ENCODE measurements at regions not wholly inside any gene's neighbourhood (a gene's known extent, or its start where the extent isn't known, plus 50 kb on each side); places are given as distances from the start of the nearest gene placed in this dataset.

GRCh38 chr7:52959336-52959735 lies 76.1 kb upstream of the POM121L12 start:
- intact Hi-C loops (cut with DNase I), result no loop called here
- Histone ChIP-seq H3K27ac (no peak overlapping the region), H3K4me1 (no peaks in the 10 kb centered on the region), H3K4me3 (no peak overlapping the region), H3K27me3 (no peaks in the 10 kb centered on the region), H3K9me3 (no peaks in the 10 kb centered on the region), H3K36me3 (no peaks in the 10 kb centered on the region)
- TF ChIP-seq, protein P1, sequence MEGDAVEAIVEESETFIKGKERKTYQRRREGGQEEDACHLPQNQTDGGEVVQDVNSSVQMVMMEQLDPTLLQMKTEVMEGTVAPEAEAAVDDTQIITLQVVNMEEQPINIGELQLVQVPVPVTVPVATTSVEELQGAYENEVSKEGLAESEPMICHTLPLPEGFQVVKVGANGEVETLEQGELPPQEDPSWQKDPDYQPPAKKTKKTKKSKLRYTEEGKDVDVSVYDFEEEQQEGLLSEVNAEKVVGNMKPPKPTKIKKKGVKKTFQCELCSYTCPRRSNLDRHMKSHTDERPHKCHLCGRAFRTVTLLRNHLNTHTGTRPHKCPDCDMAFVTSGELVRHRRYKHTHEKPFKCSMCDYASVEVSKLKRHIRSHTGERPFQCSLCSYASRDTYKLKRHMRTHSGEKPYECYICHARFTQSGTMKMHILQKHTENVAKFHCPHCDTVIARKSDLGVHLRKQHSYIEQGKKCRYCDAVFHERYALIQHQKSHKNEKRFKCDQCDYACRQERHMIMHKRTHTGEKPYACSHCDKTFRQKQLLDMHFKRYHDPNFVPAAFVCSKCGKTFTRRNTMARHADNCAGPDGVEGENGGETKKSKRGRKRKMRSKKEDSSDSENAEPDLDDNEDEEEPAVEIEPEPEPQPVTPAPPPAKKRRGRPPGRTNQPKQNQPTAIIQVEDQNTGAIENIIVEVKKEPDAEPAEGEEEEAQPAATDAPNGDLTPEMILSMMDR (IDR thresholded peaks at IDR 0.05), result no peak
- DNase-seq (no peak), ATAC-seq (no peak)

- Histone ChIP-seq H3K27me3 (no peaks in the 10 kb centered on the region), H3K27ac (no peak overlapping the region), H3K36me3 (no peaks in the 10 kb centered on the region), H3K4me3 (no peak overlapping the region), H3K9me3 (no peaks in the 10 kb centered on the region), H3K4me1 (no peaks in the 10 kb centered on the region)
- ATAC-seq (no peak), DNase-seq (no peak)
- TF ChIP-seq, protein P1 (IDR thresholded peaks at IDR 0.05), result no peak
- intact Hi-C loops (cut with DNase I), result no loop called here
These were observed 76.8 kb upstream of the POM121L12 start for GRCh38 chr7:52958621-52959140.

- no peak for DNase-seq
- H3K4me3 ChIP-seq, result no peak overlapping the region
- intact Hi-C loops (cut with DNase I), result no loop called here
- H3K9me3 ChIP-seq, result no peaks in the 10 kb centered on the region
- ATAC-seq, result no peak
- no peaks in the 10 kb centered on the region for H3K27me3 ChIP-seq
- H3K4me1 ChIP-seq, result no peaks in the 10 kb centered on the region
- TF ChIP-seq, protein P1 (IDR thresholded peaks at IDR 0.05), result no peak
- no peak overlapping the region for H3K27ac ChIP-seq
- no peaks in the 10 kb centered on the region for H3K36me3 ChIP-seq
These were observed 79.0 kb upstream of the POM121L12 start for GRCh38 chr7:52956379-52956915.

- Histone ChIP-seq H3K9me3 (no peaks in the 10 kb centered on the region), H3K27me3 (no peaks in the 10 kb centered on the region), H3K4me1 (no peaks in the 10 kb centered on the region), H3K36me3 (no peaks in the 10 kb centered on the region), H3K27ac (no peak overlapping the region), H3K4me3 (no peak overlapping the region)
- TF ChIP-seq, protein P1 (IDR thresholded peaks at IDR 0.05), result no peak
- no peak for DNase-seq
- ATAC-seq, result no peak
- intact Hi-C loops (cut with DNase I), result no loop called here
These were observed 79.9 kb upstream of the POM121L12 start for GRCh38 chr7:52955522-52955921.

DNA sequence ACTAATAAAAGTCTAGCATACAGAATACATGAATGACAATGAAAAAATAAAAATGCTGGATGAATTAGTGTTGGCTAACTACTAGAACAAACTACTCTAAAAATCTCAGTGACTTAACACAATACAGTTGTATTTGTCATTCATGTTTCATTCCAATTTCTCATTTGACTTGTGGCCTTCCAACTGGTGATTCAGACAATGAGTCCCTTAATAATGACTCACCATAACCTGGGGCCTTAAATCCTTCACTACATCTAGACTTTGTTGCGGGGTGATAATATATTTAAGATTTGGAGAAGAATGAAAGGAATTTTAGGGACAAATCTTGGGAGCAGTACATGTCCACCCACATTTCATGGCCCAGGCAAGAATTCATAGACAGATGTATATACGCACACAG lies 90.5 kb upstream of the POM121L12 start:
- intact Hi-C loops (cut with DNase I), result no loop called here
- DNase-seq (no peak), ATAC-seq (no peak)
- Histone ChIP-seq H3K36me3 (no peaks in the 10 kb centered on the region), H3K4me3 (no peak overlapping the region), H3K4me1 (no peaks in the 10 kb centered on the region), H3K27me3 (no peaks in the 10 kb centered on the region), H3K9me3 (no peaks in the 10 kb centered on the region), H3K27ac (no peak overlapping the region)
- TF ChIP-seq, protein P1 (IDR thresholded peaks at IDR 0.05), result no peak

- no peaks in the 10 kb centered on the region for H3K27me3 ChIP-seq
- TF ChIP-seq, protein P1 (IDR thresholded peaks at IDR 0.05), result no peak
- H3K36me3 ChIP-seq, result no peaks in the 10 kb centered on the region
- no peak for ATAC-seq
- no peak overlapping the region for H3K27ac ChIP-seq
- no peak overlapping the region for H3K4me3 ChIP-seq
- intact Hi-C loops (cut with DNase I), result no loop called here
- H3K4me1 ChIP-seq, result no peaks in the 10 kb centered on the region
- no peak for DNase-seq
- no peaks in the 10 kb centered on the region for H3K9me3 ChIP-seq
These were observed 95.0 kb upstream of the POM121L12 start for GRCh38 chr7:52940481-52940880.
